Stimulated activated CD4-positive, alpha-beta T cell treated with anti-CD3 and anti-CD28 coated beads, TNF-alpha, amount 100 ng/mL, for 48 hours (primary cell): ENCODE measurements at regions not wholly inside any gene's neighbourhood (a gene's known extent, or its start where the extent isn't known, plus 50 kb on each side); places are given as distances from the start of the nearest gene placed in this dataset.

Experiments
- DNase-seq, 3 donors: peaks; one replicate each; pipeline ENCODE4 v3.0.0-alpha.2; 2020; ENCODE audit warnings: low read depth in 3 of 3

- no peak for DNase-seq
Observed at GRCh38 chr14:61226015-61226654, 55.0 kb downstream of the TMEM30B start.

- DNase-seq, result no peak
Observed at GRCh38 chr14:61225344-61225743, 55.8 kb downstream of the TMEM30B start.

GRCh38 chr14:61223552-61223951 is 57.6 kb downstream of the TMEM30B start:
- no peak for DNase-seq

GRCh38 chr14:61222388-61222787 is 58.8 kb downstream of the TMEM30B start:
- no peak for DNase-seq

GRCh38 chr14:61221906-61222305 is 59.2 kb downstream of the TMEM30B start:
- no peak for DNase-seq

- no peak for DNase-seq
Observed at GRCh38 chr14:61219673-61220072, 61.5 kb downstream of the TMEM30B start.

GRCh38 chr14:61219256-61219655 is 61.9 kb downstream of the TMEM30B start:
- no peak for DNase-seq

- DNase-seq, result no peak
Observed at GRCh38 chr14:61218767-61219166, 62.4 kb downstream of the TMEM30B start.

GRCh38 chr14:61218157-61218556 is 63.0 kb downstream of the TMEM30B start:
- no peak for DNase-seq

GRCh38 chr14:61217516-61217915 is 63.6 kb downstream of the TMEM30B start:
- DNase-seq, result no peak

- no peak for DNase-seq
Observed at GRCh38 chr14:61215222-61216020, 65.7 kb downstream of the TMEM30B start.

GRCh38 chr14:61213920-61214319 is 67.2 kb downstream of the TMEM30B start:
- no peak for DNase-seq

GRCh38 chr14:61213191-61213621 is 67.9 kb downstream of the TMEM30B start:
- DNase-seq, result no peak

- no peak for DNase-seq
Observed at GRCh38 chr14:61212546-61212945, 68.6 kb downstream of the TMEM30B start.

- no peak for DNase-seq
Observed at GRCh38 chr14:61211476-61212255, 69.5 kb downstream of the TMEM30B start.

- DNase-seq, result no peak
Observed at GRCh38 chr14:61203081-61203753, 77.9 kb downstream of the TMEM30B start.

GRCh38 chr14:61202124-61202523 is 79.0 kb downstream of the TMEM30B start:
- DNase-seq, result no peak

GRCh38 chr14:61201171-61201570 is 80.0 kb downstream of the TMEM30B start:
- no peak for DNase-seq

GRCh38 chr14:61197416-61197815 is 83.7 kb downstream of the TMEM30B start:
- DNase-seq, result no peak

- no peak for DNase-seq
Observed at GRCh38 chr14:61196792-61197191, 84.3 kb downstream of the TMEM30B start.

GRCh38 chr14:61196034-61196433 is 85.1 kb downstream of the TMEM30B start:
- DNase-seq, result no peak

GRCh38 chr14:61193476-61193875 is 87.7 kb downstream of the TMEM30B start:
- no peak for DNase-seq
